H1 (cell line): ENCODE measurements at regions not wholly inside any gene's neighbourhood (a gene's known extent, or its start where the extent isn't known, plus 50 kb on each side); places are given as distances from the start of the nearest gene placed in this dataset.

Experiments
- CTCF ChIA-PET: fragments of 300-600 bp; sonication (Branson Sonifier 250); formaldehyde crosslinking; loops from one replicate; lab custom pipeline; 2021; ENCODE audit not compliant: partially characterized antibody; lab: Charles Lee
- POLR2A ChIA-PET: fragments of 300-600 bp; sonication (Branson Sonifier 250); formaldehyde crosslinking; loops from one replicate; lab custom pipeline; 2021; ENCODE audit warnings: inconsistent platforms; ENCODE audit not compliant: partially characterized antibody; lab: Charles Lee
- DNase-seq, 2 experiments: peaks; one replicate each; pipeline versions ENCODE4 v3.0.0 to v3.0.0-alpha.2; 2010 to 2022; ENCODE audit warnings: low spot score in 2 of 2, low read depth in 1 of 2, mixed read lengths in 1 of 2
- FAIRE-seq: peaks from 2 replicates; lab custom pipeline; 2011; peaks lifted over from hg19 to GRCh38; lab: Jason Lieb, UNC
- H2AFZ ChIP-seq: 2 replicates; pipeline ENCODE4 v1.8.1; 2012; ENCODE audit warnings: low read length, inconsistent platforms
- H2AK5ac ChIP-seq: 2 replicates; pipeline ENCODE4 v1.6.1; 2013; ENCODE audit warnings: low read depth, low read length
- H2BK120ac ChIP-seq: replicated peaks from 2 replicates; pipeline ENCODE3; 2013; ENCODE audit warnings: low read depth, low read length, inconsistent platforms
- H2BK12ac ChIP-seq: 2 replicates; pipeline ENCODE4 v1.6.1; 2013; ENCODE audit warnings: low read depth, low read length
- H2BK15ac ChIP-seq: 2 replicates; pipeline ENCODE4 v1.6.1; 2013; ENCODE audit warnings: low read length
- H2BK20ac ChIP-seq: 2 replicates; pipeline ENCODE4 v1.6.1; 2013; ENCODE audit warnings: low read length
- H2BK5ac ChIP-seq: 2 replicates; pipeline ENCODE4 v1.6.1; 2013; ENCODE audit warnings: low read depth, low read length
- H3K14ac ChIP-seq: 2 replicates; pipeline ENCODE4 v1.6.1; 2013; ENCODE audit warnings: inconsistent platforms; ENCODE audit not compliant: insufficient read length
- H3K18ac ChIP-seq: 2 replicates; pipeline ENCODE4 v1.6.1; 2013; ENCODE audit warnings: low read length; ENCODE audit errors: extremely low read depth
- H3K23ac ChIP-seq: 2 replicates; pipeline ENCODE4 v1.6.1; 2013; ENCODE audit warnings: inconsistent platforms; ENCODE audit not compliant: insufficient read length
- H3K23me2 ChIP-seq: 2 replicates; pipeline ENCODE4 v1.6.1; 2013; ENCODE audit warnings: low read depth, low read length
- H3K27ac ChIP-seq: 2 replicates; pipeline ENCODE4 v1.6.1; 2011; ENCODE audit warnings: low read depth, low read length, inconsistent platforms
- H3K27me3 ChIP-seq, 4 experiments: replicated peaks in 1 of 4; 1 replicate in 1 of 4; 2 replicates in 3 of 4; pipeline versions ENCODE4 v1.6.1 to v1.8.1; 2011 to 2013; ENCODE audit warnings: low read length in 3 of 4, mild to moderate bottlenecking in 3 of 4, inconsistent platforms in 2 of 4, mixed read lengths in 2 of 4, moderate library complexity in 1 of 4; ENCODE audit not compliant: control insufficient read depth in 3 of 4, insufficient read depth in 3 of 4; ENCODE audit errors: extremely low read depth in 1 of 4
- H3K36me3 ChIP-seq, 4 experiments: 2 replicates each; pipeline versions ENCODE4 v1.6.1 to v1.8.1; 2011 to 2013; ENCODE audit warnings: mild to moderate bottlenecking in 4 of 4, low read length in 3 of 4, moderate library complexity in 2 of 4, control low read depth in 1 of 4, inconsistent platforms in 1 of 4; ENCODE audit not compliant: insufficient read depth in 4 of 4, control insufficient read depth in 2 of 4
- H3K4ac ChIP-seq: replicated peaks from 2 replicates; pipeline ENCODE3; 2013; ENCODE audit warnings: low read length, low read depth, mixed read lengths, inconsistent platforms; ENCODE audit not compliant: insufficient read length
- H3K4me1 ChIP-seq, 4 experiments: replicated peaks in 1 of 4; 1 replicate in 1 of 4; 2 replicates in 3 of 4; pipeline versions ENCODE4 v1.6.1 to v1.8.1; 2011 to 2013; ENCODE audit warnings: low read length in 3 of 4, inconsistent platforms in 2 of 4, mixed read lengths in 1 of 4; ENCODE audit not compliant: insufficient read depth in 4 of 4, control insufficient read depth in 3 of 4
- H3K4me2 ChIP-seq, 2 experiments: 2 replicates each; pipeline versions ENCODE4 v1.6.1 to v1.8.1; 2011 to 2013; ENCODE audit warnings: low read depth in 2 of 2, low read length in 2 of 2, control low read depth in 1 of 2, inconsistent platforms in 1 of 2, mild to moderate bottlenecking in 1 of 2; ENCODE audit not compliant: insufficient read depth in 1 of 2
- H3K4me3 ChIP-seq, 4 experiments: fragments of 200-600, 300-600 bp in 1 of 4; sonication (generic), shearing (Covaris generic), sonication (Bioruptor Twin) in 1 of 4; 2 replicates each; pipeline versions ENCODE4 v1.5.1 to v1.8.1; 2011 to 2016; ENCODE audit warnings: low read length in 4 of 4, low read depth in 3 of 4, control low read depth in 2 of 4, inconsistent platforms in 2 of 4, mild to moderate bottlenecking in 2 of 4, mixed read lengths in 1 of 4, moderate library complexity in 1 of 4; ENCODE audit not compliant: insufficient read depth in 2 of 4; ENCODE audit errors: extremely low read depth in 1 of 4
- H3K56ac ChIP-seq: replicated peaks from 2 replicates; pipeline ENCODE3; 2013; ENCODE audit warnings: low read depth, mild to moderate bottlenecking, mixed read lengths, low read length, inconsistent platforms; ENCODE audit not compliant: insufficient read length
- H3K79me1 ChIP-seq: 2 replicates; pipeline ENCODE4 v1.6.1; 2013; ENCODE audit warnings: low read depth, low read length, control low read depth
- H3K79me2 ChIP-seq, 2 experiments: 2 replicates each; pipeline versions ENCODE4 v1.6.1 to v1.8.1; 2012 to 2013; ENCODE audit warnings: low read length in 2 of 2, mild to moderate bottlenecking in 2 of 2, inconsistent platforms in 1 of 2; ENCODE audit not compliant: insufficient read depth in 2 of 2, control insufficient read depth in 1 of 2
- H3K9ac ChIP-seq, 4 experiments: replicated peaks in 1 of 4; 1 replicate in 1 of 4; 2 replicates in 3 of 4; pipeline versions ENCODE4 v1.6.1 to v1.8.1; 2011 to 2013; ENCODE audit warnings: low read depth in 3 of 4, low read length in 3 of 4, control low read depth in 2 of 4, mild to moderate bottlenecking in 2 of 4, moderate library complexity in 2 of 4, inconsistent platforms in 1 of 4; ENCODE audit errors: extremely low read depth in 1 of 4
- H3K9me3 ChIP-seq, 2 experiments: 2 replicates each; pipeline versions ENCODE4 v1.6.1 to v1.8.1; 2012 to 2013; ENCODE audit warnings: mild to moderate bottlenecking in 2 of 2, moderate library complexity in 2 of 2, control low read depth in 1 of 2, inconsistent platforms in 1 of 2, low read depth in 1 of 2, low read length in 1 of 2, mixed read lengths in 1 of 2; ENCODE audit not compliant: insufficient read depth in 2 of 2
- H4K20me1 ChIP-seq, 2 experiments: replicated peaks in 1 of 2; 2 replicates each; pipeline versions ENCODE3 to v1.8.1; 2011 to 2013; ENCODE audit warnings: inconsistent platforms in 2 of 2, low read length in 2 of 2, mild to moderate bottlenecking in 1 of 2; ENCODE audit not compliant: insufficient read depth in 2 of 2, control insufficient read depth in 1 of 2
- H4K5ac ChIP-seq: 2 replicates; pipeline ENCODE4 v1.6.1; 2013; ENCODE audit warnings: low read length, low read depth, mixed read lengths, inconsistent platforms; ENCODE audit not compliant: insufficient read length
- H4K8ac ChIP-seq: 2 replicates; pipeline ENCODE4 v1.8.0; 2013; ENCODE audit warnings: mild to moderate bottlenecking, moderate library complexity, low read length, inconsistent platforms; ENCODE audit not compliant: insufficient read depth; ENCODE audit errors: extremely low read depth
- H4K91ac ChIP-seq: replicated peaks from 2 replicates; pipeline ENCODE3; 2013; ENCODE audit warnings: low read length, mixed read lengths, inconsistent platforms; ENCODE audit not compliant: insufficient read length
- BCL11A ChIP-seq, 2 experiments: IDR thresholded peaks; one replicate each; pipeline ENCODE4 v1.6.1; 2011; ENCODE audit warnings: low read depth in 2 of 2, low read length in 2 of 2, mild to moderate bottlenecking in 2 of 2
- CREB1 ChIP-seq: IDR thresholded peaks from 2 replicates; pipeline ENCODE4 v1.6.1; 2012; ENCODE audit warnings: inconsistent platforms
- POU5F1 ChIP-seq: IDR thresholded peaks from 2 replicates; pipeline ENCODE4 v1.6.1; 2011; ENCODE audit warnings: low read depth, mild to moderate bottlenecking, low read length, moderate library complexity
- SAP30 ChIP-seq: fragments of 300-600 bp; sonication (generic); IDR thresholded peaks from 2 replicates; pipeline ENCODE4 v1.7.1; 2012; ENCODE audit warnings: low read length, moderate library complexity, mild to moderate bottlenecking, inconsistent platforms; ENCODE audit not compliant: insufficient read depth, insufficient replicate concordance
- SIN3A ChIP-seq, 2 experiments: IDR thresholded peaks in 1 of 2; conservative IDR thresholded peaks in 1 of 2; 2 replicates each; pipeline ENCODE4 v1.6.1; 2011 to 2012; ENCODE audit warnings: low read length in 2 of 2, improper control_type of control experiment in 1 of 2, low read depth in 1 of 2, mild to moderate bottlenecking in 1 of 2
- SP4 ChIP-seq: IDR thresholded peaks from 2 replicates; pipeline ENCODE4 v1.6.1; 2012; ENCODE audit warnings: low read length, inconsistent platforms
- WGBS, 2 experiments: shearing (Covaris generic) in 1 of 2; methylation state at CpG; one replicate each; pipeline versions ENCODE4 v1.1.6 to v1.1.7; 2013 to 2015; ENCODE audit warnings: low lambda C conversion rate in 2 of 2, mixed read lengths in 2 of 2, inconsistent platforms in 1 of 2, low coverage in 1 of 2, missing lambda C conversion rate in 1 of 2; ENCODE audit not compliant: insufficient replicate concordance in 2 of 2, insufficient coverage in 1 of 2, insufficient read length in 1 of 2; ENCODE audit errors: extremely low coverage in 1 of 2, missing lambda C conversion rate in 1 of 2; 5-methylcytosine and 5-hydroxymethylcytosine counted together
- TF ChIP-seq, protein P1 (sequence below), 3 experiments: IDR thresholded peaks; 1 replicate in 2 of 3; 2 replicates in 1 of 3; pipeline versions ENCODE4 v1.5.1 to v1.6.1; 2011; ENCODE audit warnings: low read length in 3 of 3, mild to moderate bottlenecking in 3 of 3, inconsistent platforms in 2 of 3, low read depth in 1 of 3, moderate library complexity in 1 of 3; ENCODE audit not compliant: insufficient read depth in 1 of 3; ENCODE audit errors: control extremely low read depth in 1 of 3

DNA sequence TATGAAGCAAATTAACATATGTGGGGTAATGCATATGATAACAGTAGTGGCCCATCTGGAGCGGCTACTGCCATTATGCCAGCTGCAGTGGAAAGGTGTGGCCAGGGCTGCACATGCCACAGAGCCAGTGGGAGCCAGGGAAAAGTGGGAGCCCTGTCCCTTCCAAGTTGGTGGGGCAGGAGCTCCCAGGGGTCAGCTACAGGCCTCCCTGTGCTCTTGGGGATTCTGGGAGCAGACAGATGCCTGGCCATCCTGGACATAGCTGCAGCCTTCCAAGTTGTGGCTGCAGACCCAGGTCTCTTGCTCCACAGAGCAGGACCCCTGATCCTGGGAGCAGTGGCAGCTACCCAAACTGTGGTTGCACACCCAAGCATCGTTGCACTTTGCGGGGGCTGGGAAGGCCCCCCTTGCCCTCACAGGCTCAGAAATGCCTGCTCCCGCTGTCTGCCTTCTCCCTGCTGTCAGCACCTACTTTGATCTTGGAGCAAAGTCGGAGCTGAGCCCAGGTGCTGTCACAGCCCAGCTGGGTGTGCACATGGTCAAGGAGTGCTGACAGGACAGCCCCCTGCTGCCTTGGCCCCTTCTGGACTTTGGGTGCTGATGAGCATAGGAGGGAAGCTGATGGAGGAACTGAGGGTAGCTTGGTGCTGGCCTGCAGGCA, 67.8 kb downstream of the NAA11 start:
- no peak overlapping the region for H2BK20ac ChIP-seq
- no peak overlapping the region for H3K9ac ChIP-seq
- no peak overlapping the region for H3K18ac ChIP-seq
- peaks cover 13 to 14% of the 10 kb centered on the region in 2 experiments for H3K9me3 ChIP-seq
- no peak overlapping the region for H2BK120ac ChIP-seq
- H2AK5ac ChIP-seq, result no peak overlapping the region
- H3K79me2 ChIP-seq, result no peaks in the 10 kb centered on the region
- no peak overlapping the region for H3K23ac ChIP-seq
- H3K27ac ChIP-seq, result no peak overlapping the region
- H3K4me1 ChIP-seq, result no peaks in the 10 kb centered on the region
- H2BK12ac ChIP-seq, result no peak overlapping the region
- no peaks in the 10 kb centered on the region for H3K27me3 ChIP-seq
- H3K36me3 ChIP-seq, result no peaks in the 10 kb centered on the region
- no peak for FAIRE-seq
- H3K79me1 ChIP-seq, result no peaks in the 10 kb centered on the region
- no peak overlapping the region for H4K8ac ChIP-seq
- no peak overlapping the region for H2BK15ac ChIP-seq
- POLR2A ChIA-PET, result no interaction called here
- no peak overlapping the region for H2AFZ ChIP-seq
- no peak for DNase-seq
- no peak overlapping the region for H4K5ac ChIP-seq
- H3K4me3 ChIP-seq, result no peak overlapping the region
- H3K23me2 ChIP-seq, result no peaks in the 10 kb centered on the region
- 96% methylated on average over 5 of the region's 5 CpGs; no CpG with 5 or more reads in 1 of the 2 experiments for WGBS, 2 experiments
- H4K20me1 ChIP-seq, result no peaks in the 10 kb centered on the region
- TF ChIP-seq, protein P1, sequence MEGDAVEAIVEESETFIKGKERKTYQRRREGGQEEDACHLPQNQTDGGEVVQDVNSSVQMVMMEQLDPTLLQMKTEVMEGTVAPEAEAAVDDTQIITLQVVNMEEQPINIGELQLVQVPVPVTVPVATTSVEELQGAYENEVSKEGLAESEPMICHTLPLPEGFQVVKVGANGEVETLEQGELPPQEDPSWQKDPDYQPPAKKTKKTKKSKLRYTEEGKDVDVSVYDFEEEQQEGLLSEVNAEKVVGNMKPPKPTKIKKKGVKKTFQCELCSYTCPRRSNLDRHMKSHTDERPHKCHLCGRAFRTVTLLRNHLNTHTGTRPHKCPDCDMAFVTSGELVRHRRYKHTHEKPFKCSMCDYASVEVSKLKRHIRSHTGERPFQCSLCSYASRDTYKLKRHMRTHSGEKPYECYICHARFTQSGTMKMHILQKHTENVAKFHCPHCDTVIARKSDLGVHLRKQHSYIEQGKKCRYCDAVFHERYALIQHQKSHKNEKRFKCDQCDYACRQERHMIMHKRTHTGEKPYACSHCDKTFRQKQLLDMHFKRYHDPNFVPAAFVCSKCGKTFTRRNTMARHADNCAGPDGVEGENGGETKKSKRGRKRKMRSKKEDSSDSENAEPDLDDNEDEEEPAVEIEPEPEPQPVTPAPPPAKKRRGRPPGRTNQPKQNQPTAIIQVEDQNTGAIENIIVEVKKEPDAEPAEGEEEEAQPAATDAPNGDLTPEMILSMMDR (IDR thresholded peaks at IDR 0.05; ENCODE audit: control extremely low read depth in 1 of 3, insufficient read depth in 1 of 3, low read depth in 1 of 3, low read length in 3 of 3), result no peak
- TF ChIP-seq BCL11A (IDR thresholded peaks at IDR 0.05; ENCODE audit: low read depth in 2 of 2, low read length in 2 of 2) (no peak), CREB1 (no peak), SIN3A (conservative IDR thresholded peaks at IDR 0.05 in 1 of 2, IDR thresholded peaks at IDR 0.05 in 1 of 2; ENCODE audit: low read depth in 1 of 2, low read length in 2 of 2) (no peak), SAP30 (no peak), SP4 (no peak), POU5F1 (no peak)
- TF ChIP-seq, all 59 proteins: peak for 0
- H2BK5ac ChIP-seq, result no peak overlapping the region
- no peak overlapping the region for H3K56ac ChIP-seq
- CTCF ChIA-PET, result interaction anchor here (0.6 to 1.2 kb wide), 2 partner anchors 16 to 306 kb away, joined by 3 to 5 read pairs; no protein-coding TSS in a partner anchor
- no peak overlapping the region for H4K91ac ChIP-seq
- H3K4ac ChIP-seq, result no peak overlapping the region
- H3K4me2 ChIP-seq, result no peak overlapping the region
- H3K14ac ChIP-seq, result no peak overlapping the region
